ENCODE measurements at regions not wholly inside any gene's neighbourhood (a gene's known extent, or its start where the extent isn't known, plus 50 kb on each side); places are given as distances from the start of the nearest gene placed in this dataset.

DNA sequence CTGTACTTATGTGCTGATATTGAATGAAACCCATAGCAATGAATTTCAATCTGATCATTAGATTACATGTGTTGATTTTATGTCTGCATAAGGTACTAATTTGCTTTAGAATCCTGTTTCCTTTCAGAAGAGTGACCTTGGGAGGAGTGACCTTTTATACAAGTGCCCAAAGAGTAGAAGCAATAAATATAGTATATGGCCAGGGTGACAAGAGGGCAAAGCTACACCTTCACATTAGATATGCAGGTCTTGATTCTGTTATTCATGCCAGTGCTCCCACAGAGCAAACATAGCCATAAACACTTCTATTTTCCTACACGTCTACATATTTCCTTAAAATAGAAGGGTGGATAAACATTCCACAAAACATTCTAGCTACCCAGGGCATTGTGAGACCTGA is 158.2 kb upstream of the RAP2B start:
- 60 to 80% methylated on average over 1 of the region's 1 CpG for WGBS, 2 donors (ENCODE audit: low coverage in 1 of 2)

DNA sequence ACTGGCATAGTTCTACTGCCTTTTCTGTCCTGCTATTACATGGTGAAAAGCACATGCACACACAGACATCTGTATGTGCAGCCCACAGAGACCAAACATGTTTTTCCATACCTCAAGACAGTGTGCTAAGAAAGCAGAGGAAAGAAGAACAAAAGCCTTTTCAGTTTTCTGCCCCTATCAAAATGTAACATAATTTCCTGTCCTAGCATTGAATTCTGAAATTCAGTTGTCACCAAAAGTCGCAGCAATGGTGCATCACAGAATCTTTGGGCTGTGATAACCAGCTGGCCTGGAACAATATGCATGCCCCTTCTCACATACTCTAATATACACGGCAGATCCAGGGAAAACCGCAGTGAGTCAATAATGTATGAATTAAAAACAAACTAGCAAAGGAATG is 153.8 kb upstream of the RAP2B start:
- 85% methylated on average over 3 of the region's 3 CpGs; no CpG with 5 or more reads in 1 of the 2 donors for WGBS, 2 donors (ENCODE audit: low coverage in 1 of 2)
- no peak for TF ChIP-seq POLR2AphosphoS5 (IDR thresholded peaks at IDR 0.05)
- TF ChIP-seq, protein P1, sequence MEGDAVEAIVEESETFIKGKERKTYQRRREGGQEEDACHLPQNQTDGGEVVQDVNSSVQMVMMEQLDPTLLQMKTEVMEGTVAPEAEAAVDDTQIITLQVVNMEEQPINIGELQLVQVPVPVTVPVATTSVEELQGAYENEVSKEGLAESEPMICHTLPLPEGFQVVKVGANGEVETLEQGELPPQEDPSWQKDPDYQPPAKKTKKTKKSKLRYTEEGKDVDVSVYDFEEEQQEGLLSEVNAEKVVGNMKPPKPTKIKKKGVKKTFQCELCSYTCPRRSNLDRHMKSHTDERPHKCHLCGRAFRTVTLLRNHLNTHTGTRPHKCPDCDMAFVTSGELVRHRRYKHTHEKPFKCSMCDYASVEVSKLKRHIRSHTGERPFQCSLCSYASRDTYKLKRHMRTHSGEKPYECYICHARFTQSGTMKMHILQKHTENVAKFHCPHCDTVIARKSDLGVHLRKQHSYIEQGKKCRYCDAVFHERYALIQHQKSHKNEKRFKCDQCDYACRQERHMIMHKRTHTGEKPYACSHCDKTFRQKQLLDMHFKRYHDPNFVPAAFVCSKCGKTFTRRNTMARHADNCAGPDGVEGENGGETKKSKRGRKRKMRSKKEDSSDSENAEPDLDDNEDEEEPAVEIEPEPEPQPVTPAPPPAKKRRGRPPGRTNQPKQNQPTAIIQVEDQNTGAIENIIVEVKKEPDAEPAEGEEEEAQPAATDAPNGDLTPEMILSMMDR (IDR thresholded peaks at IDR 0.05): no peak
- no peak for TF ChIP-seq POLR2A (IDR thresholded peaks at IDR 0.05)
- no peak for TF ChIP-seq EP300 (IDR thresholded peaks at IDR 0.05)
- H3K27me3 ChIP-seq: no peaks in the 10 kb centered on the region
- no peaks in the 10 kb centered on the region for H3K36me3 ChIP-seq
- H3K27ac ChIP-seq: no peak overlapping the region
- no peaks in the 10 kb centered on the region for H3K4me1 ChIP-seq
- no peak for ATAC-seq
- H3K4me3 ChIP-seq: no peak overlapping the region
- no peaks in the 10 kb centered on the region for H3K9me3 ChIP-seq

More for the DNA sequence above, 158.2 kb upstream of the RAP2B start:
- H3K9me3 ChIP-seq: no peaks in the 10 kb centered on the region
- no peaks in the 10 kb centered on the region for H3K36me3 ChIP-seq
- no peak overlapping the region for H3K4me3 ChIP-seq
- H3K4me1 ChIP-seq: no peaks in the 10 kb centered on the region
- no peak for ATAC-seq
- no peak overlapping the region for H3K27ac ChIP-seq
- H3K27me3 ChIP-seq: no peaks in the 10 kb centered on the region
- TF ChIP-seq, protein P1 (IDR thresholded peaks at IDR 0.05): no peak
- TF ChIP-seq EP300 (IDR thresholded peaks at IDR 0.05): no peak
- no peak for TF ChIP-seq POLR2AphosphoS5 (IDR thresholded peaks at IDR 0.05)
- TF ChIP-seq POLR2A (IDR thresholded peaks at IDR 0.05): no peak

DNA sequence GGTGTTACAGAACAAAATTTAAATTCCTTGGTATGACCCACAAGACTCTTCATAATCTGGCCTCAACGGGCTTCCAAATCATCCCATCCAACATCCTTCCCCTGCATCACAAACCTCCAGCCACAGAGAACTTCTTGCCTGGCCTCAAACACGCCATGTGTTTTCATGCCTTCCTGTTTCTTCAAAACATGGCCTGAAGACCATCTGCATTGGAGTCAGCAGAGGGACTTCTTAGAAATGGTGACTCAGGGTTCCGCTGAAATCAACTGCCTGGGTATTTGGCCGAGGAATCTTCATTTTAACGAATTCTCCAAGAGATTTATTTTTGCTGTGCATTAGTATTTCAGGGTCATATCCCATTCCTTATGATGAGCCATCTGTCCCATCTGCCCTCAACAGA is 138.1 kb upstream of the RAP2B start:
- no peak for ATAC-seq
- H3K36me3 ChIP-seq: no peaks in the 10 kb centered on the region
- H3K27me3 ChIP-seq: no peaks in the 10 kb centered on the region
- no peaks in the 10 kb centered on the region for H3K9me3 ChIP-seq
- peaks cover 0 to 19% (median 11%) of the 10 kb centered on the region in 3 donors for H3K4me1 ChIP-seq
- WGBS, 2 donors (ENCODE audit: low coverage in 1 of 2): 88 to 100% methylated on average over 1 to 5 of the region's 5 CpGs
- TF ChIP-seq POLR2A (IDR thresholded peaks at IDR 0.05) (no peak), EP300 (IDR thresholded peaks at IDR 0.05) (no peak), POLR2AphosphoS5 (IDR thresholded peaks at IDR 0.05) (no peak)
- TF ChIP-seq, protein P1 (IDR thresholded peaks at IDR 0.05): no peak
- H3K27ac ChIP-seq: no peak overlapping the region
- no peak overlapping the region for H3K4me3 ChIP-seq

DNA sequence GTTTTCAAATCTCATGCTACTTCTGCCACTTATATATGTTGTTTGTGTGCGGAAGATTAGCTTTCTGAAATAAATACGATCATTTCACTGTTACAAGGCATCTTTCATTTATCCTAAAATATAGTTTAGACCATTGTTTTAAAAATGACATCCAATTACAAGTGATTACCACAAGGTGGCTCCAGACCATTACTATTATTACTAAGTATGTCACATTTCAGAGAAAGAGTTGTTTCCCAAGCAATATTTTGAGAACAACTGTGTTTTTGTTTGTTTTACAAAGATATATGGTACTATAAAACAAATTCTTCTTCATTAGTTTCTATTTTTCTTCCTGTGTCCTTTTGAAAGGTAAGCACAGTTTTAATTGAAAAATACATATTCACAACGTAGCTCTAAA is 136.0 kb upstream of the RAP2B start:
- no peaks in the 10 kb centered on the region for H3K27me3 ChIP-seq
- ATAC-seq: no peak
- no peaks in the 10 kb centered on the region for H3K36me3 ChIP-seq
- no peak overlapping the region for H3K27ac ChIP-seq
- no peaks in the 10 kb centered on the region for H3K9me3 ChIP-seq
- TF ChIP-seq, protein P1 (IDR thresholded peaks at IDR 0.05): peak; percentile 54 to 75 (median 69)
- no peak for TF ChIP-seq EP300 (IDR thresholded peaks at IDR 0.05)
- WGBS, 2 donors (ENCODE audit: low coverage in 1 of 2): 44 to 47% methylated on average over 3 of the region's 3 CpGs
- peaks cover 0 to 27% (median 18%) of the 10 kb centered on the region in 3 donors for H3K4me1 ChIP-seq
- H3K4me3 ChIP-seq: no peak overlapping the region

DNA sequence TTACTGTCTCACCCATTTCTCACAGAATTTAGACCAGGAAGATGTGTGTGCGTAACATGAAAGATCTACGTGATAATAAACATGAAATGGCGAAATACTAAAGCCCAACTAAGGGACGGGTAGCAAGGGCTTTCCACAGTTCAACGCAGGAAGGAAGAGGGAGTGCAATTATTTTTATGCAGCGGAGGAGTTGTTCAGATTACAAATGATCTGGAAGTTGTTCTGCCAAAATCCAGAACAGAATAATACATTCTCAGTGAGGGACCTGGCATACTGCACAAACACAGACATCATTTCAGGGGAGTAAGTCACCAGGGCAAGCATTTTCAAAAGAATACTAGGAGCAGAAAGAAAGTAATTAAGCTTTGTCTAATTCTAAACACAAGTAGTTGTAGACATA is 133.6 kb upstream of the RAP2B start:
- 0 to 7% methylated on average over 6 of the region's 6 CpGs for WGBS, 2 donors (ENCODE audit: low coverage in 1 of 2)
- peak; percentile 68 for ATAC-seq
- no peaks in the 10 kb centered on the region for H3K9me3 ChIP-seq
- no peak overlapping the region for H3K4me3 ChIP-seq
- no peaks in the 10 kb centered on the region for H3K36me3 ChIP-seq
- peak overlapping the region in 3 of 4 donors; percentile 31 to 61 (median 50) for H3K27ac ChIP-seq
- no peaks in the 10 kb centered on the region for H3K27me3 ChIP-seq
- H3K4me1 ChIP-seq: peaks cover 0 to 27% (median 18%) of the 10 kb centered on the region in 3 donors
- TF ChIP-seq POLR2AphosphoS5 (IDR thresholded peaks at IDR 0.05) (peak; percentile 19), POLR2A (IDR thresholded peaks at IDR 0.05) (no peak)
